ENCODE measurements at regions not wholly inside any gene's neighbourhood (a gene's known extent, or its start where the extent isn't known, plus 50 kb on each side); places are given as distances from the start of the nearest gene placed in this dataset.

DNA sequence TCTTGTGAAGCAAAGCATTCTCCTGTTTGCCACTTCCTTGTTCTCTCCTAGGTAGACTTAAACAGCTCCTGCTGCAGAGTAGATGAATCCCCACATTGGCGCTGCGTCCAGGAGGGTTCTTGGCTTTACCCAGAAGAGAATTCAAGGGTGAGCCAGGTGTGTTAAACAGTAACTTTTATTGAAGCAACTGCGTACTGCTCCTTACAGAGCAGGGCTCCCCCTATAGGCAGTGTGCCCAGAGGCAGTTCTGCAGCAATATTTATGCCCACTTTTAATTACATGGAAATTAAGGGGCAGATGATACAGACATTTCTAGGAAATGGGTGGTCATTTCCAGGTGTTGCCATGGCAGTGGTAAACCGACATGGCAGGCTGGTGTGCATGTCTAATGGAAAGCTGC, 987.6 kb upstream of the RBFOX1 start:
- Histone ChIP-seq H3K27ac (ENCODE audit: low read depth) (peak overlapping the region; percentile 83), H3K4me2 (no peak overlapping the region), H3K79me2 (replicated peaks; ENCODE audit: insufficient read depth) (no peaks in the 10 kb centered on the region), H3K4me3 (no peak overlapping the region), H3K4me1 (ENCODE audit: insufficient read depth) (peaks cover 5% of the 10 kb centered on the region; the same call in 1 of the 2 replicates), H3K27me3 (ENCODE audit: insufficient read depth) (no peaks in the 10 kb centered on the region), H3K9me2 (ENCODE audit: insufficient read depth) (peaks cover 9% of the 10 kb centered on the region), H4K20me1 (replicated peaks; ENCODE audit: insufficient read depth) (no peaks in the 10 kb centered on the region), H3K36me3 (ENCODE audit: insufficient read depth) (no peaks in the 10 kb centered on the region), H2AFZ (no peak overlapping the region), H3F3A (replicated peaks; ENCODE audit: low read depth) (peaks cover 8% of the 10 kb centered on the region; the same call in 1 of the 2 replicates)
- TF ChIP-seq NANOG (IDR thresholded peaks at IDR 0.05; ENCODE audit: borderline replicate concordance): no peak
- TF ChIP-seq, protein P1, sequence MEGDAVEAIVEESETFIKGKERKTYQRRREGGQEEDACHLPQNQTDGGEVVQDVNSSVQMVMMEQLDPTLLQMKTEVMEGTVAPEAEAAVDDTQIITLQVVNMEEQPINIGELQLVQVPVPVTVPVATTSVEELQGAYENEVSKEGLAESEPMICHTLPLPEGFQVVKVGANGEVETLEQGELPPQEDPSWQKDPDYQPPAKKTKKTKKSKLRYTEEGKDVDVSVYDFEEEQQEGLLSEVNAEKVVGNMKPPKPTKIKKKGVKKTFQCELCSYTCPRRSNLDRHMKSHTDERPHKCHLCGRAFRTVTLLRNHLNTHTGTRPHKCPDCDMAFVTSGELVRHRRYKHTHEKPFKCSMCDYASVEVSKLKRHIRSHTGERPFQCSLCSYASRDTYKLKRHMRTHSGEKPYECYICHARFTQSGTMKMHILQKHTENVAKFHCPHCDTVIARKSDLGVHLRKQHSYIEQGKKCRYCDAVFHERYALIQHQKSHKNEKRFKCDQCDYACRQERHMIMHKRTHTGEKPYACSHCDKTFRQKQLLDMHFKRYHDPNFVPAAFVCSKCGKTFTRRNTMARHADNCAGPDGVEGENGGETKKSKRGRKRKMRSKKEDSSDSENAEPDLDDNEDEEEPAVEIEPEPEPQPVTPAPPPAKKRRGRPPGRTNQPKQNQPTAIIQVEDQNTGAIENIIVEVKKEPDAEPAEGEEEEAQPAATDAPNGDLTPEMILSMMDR (conservative IDR thresholded peaks at IDR 0.05; ENCODE audit: low read depth in 2 of 2): peak; percentile 59
- Mint-ChIP-seq H3K27ac (0 out of 2 replicates have a peak overlapping the region, but pooled peaks have one; percentile 30), H3K27me3 (ENCODE audit: insufficient read depth, low read depth, poor library complexity) (peaks cover 4% of the 10 kb centered on the region), H3K36me3 (ENCODE audit: low read depth) (peaks cover 23% of the 10 kb centered on the region), H3K9me3 (peaks cover 19% of the 10 kb centered on the region), H3K4me3 (no peak overlapping the region), H3K4me1 (peaks cover 50% of the 10 kb centered on the region)
- ATAC-seq (no peak), DNase-seq (ENCODE audit: low spot score) (peak; percentile 27)

DNA sequence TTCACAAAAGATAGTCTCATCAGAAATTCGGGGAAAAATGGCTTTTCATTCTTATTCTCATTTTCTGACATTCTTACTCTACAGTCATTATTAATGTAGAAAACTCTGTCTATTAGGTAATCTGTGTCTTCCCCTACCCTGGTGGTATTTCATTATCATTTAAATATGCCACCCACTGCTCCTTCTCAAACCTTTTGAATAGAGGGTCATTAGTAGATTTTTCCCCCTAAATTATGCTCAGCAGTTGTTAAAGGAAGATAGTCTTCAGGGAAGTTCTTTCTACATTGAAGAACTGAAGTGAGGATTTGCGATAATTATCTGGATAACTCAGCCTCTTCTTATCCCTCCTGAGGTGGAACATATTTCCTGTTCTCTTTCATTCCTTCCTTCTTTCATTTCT, 989.5 kb upstream of the RBFOX1 start:
- TF ChIP-seq, protein P2, sequence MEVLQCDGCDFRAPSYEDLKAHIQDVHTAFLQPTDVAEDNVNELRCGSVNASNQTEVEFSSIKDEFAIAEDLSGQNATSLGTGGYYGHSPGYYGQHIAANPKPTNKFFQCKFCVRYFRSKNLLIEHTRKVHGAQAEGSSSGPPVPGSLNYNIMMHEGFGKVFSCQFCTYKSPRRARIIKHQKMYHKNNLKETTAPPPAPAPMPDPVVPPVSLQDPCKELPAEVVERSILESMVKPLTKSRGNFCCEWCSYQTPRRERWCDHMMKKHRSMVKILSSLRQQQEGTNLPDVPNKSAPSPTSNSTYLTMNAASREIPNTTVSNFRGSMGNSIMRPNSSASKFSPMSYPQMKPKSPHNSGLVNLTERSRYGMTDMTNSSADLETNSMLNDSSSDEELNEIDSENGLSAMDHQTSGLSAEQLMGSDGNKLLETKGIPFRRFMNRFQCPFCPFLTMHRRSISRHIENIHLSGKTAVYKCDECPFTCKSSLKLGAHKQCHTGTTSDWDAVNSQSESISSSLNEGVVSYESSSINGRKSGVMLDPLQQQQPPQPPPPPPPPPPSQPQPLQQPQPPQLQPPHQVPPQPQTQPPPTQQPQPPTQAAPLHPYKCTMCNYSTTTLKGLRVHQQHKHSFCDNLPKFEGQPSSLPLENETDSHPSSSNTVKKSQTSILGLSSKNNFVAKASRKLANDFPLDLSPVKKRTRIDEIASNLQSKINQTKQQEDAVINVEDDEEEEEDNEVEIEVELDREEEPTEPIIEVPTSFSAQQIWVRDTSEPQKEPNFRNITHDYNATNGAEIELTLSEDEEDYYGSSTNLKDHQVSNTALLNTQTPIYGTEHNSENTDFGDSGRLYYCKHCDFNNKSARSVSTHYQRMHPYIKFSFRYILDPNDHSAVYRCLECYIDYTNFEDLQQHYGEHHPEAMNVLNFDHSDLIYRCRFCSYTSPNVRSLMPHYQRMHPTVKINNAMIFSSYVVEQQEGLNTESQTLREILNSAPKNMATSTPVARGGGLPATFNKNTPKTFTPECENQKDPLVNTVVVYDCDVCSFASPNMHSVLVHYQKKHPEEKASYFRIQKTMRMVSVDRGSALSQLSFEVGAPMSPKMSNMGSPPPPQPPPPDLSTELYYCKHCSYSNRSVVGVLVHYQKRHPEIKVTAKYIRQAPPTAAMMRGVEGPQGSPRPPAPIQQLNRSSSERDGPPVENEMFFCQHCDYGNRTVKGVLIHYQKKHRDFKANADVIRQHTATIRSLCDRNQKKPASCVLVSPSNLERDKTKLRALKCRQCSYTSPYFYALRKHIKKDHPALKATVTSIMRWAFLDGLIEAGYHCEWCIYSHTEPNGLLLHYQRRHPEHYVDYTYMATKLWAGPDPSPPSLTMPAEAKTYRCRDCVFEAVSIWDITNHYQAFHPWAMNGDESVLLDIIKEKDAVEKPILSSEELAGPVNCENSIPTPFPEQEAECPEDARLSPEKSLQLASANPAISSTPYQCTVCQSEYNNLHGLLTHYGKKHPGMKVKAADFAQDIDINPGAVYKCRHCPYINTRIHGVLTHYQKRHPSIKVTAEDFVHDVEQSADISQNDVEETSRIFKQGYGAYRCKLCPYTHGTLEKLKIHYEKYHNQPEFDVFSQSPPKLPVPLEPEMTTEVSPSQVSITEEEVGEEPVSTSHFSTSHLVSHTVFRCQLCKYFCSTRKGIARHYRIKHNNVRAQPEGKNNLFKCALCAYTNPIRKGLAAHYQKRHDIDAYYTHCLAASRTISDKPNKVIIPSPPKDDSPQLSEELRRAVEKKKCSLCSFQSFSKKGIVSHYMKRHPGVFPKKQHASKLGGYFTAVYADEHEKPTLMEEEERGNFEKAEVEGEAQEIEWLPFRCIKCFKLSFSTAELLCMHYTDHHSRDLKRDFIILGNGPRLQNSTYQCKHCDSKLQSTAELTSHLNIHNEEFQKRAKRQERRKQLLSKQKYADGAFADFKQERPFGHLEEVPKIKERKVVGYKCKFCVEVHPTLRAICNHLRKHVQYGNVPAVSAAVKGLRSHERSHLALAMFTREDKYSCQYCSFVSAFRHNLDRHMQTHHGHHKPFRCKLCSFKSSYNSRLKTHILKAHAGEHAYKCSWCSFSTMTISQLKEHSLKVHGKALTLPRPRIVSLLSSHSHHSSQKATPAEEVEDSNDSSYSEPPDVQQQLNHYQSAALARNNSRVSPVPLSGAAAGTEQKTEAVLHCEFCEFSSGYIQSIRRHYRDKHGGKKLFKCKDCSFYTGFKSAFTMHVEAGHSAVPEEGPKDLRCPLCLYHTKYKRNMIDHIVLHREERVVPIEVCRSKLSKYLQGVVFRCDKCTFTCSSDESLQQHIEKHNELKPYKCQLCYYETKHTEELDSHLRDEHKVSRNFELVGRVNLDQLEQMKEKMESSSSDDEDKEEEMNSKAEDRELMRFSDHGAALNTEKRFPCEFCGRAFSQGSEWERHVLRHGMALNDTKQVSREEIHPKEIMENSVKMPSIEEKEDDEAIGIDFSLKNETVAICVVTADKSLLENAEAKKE (CRISPR knock-in tag; IDR thresholded peaks at IDR 0.05): peak; percentile 93
- TF ChIP-seq, protein P3, sequence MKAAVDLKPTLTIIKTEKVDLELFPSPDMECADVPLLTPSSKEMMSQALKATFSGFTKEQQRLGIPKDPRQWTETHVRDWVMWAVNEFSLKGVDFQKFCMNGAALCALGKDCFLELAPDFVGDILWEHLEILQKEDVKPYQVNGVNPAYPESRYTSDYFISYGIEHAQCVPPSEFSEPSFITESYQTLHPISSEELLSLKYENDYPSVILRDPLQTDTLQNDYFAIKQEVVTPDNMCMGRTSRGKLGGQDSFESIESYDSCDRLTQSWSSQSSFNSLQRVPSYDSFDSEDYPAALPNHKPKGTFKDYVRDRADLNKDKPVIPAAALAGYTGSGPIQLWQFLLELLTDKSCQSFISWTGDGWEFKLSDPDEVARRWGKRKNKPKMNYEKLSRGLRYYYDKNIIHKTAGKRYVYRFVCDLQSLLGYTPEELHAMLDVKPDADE (IDR thresholded peaks at IDR 0.05): no peak
- TF ChIP-seq NANOG (IDR thresholded peaks at IDR 0.05; ENCODE audit: borderline replicate concordance) (peak; percentile 82), EZH2 (IDR thresholded peaks at IDR 0.05; ENCODE audit: low read depth, unreplicated experiment) (no peak), CREB1 (CRISPR knock-in tag; IDR thresholded peaks at IDR 0.05; ENCODE audit: low read depth) (0 out of 2 replicates have a peak, but pooled peaks have one; percentile 41)
- TF ChIP-seq, protein P1 (conservative IDR thresholded peaks at IDR 0.05; ENCODE audit: low read depth in 2 of 2): no peak
- no peak overlapping the region for H2AFZ ChIP-seq
- Mint-ChIP-seq H3K9me3 (peaks cover 31% of the 10 kb centered on the region), H3K4me1 (peaks cover 50% of the 10 kb centered on the region), H3K36me3 (ENCODE audit: low read depth) (peaks cover 32% of the 10 kb centered on the region), H3K4me3 (no peak overlapping the region; the same call in 1 of the 3 replicates), H3K27me3 (ENCODE audit: insufficient read depth, low read depth, poor library complexity) (peaks cover 11% of the 10 kb centered on the region), H3K27ac (peak overlapping the region; percentile 64)
- peaks cover 5% of the 10 kb centered on the region; the same call in 1 of the 2 replicates for H3K4me1 ChIP-seq (ENCODE audit: insufficient read depth)
- peaks cover 9% of the 10 kb centered on the region for H3K9me2 ChIP-seq (ENCODE audit: insufficient read depth)
- H3K4me3 ChIP-seq: no peak overlapping the region
- ATAC-seq: peak; percentile 55
- no peaks in the 10 kb centered on the region for H3K36me3 ChIP-seq (ENCODE audit: insufficient read depth)
- H3K79me2 ChIP-seq (replicated peaks; ENCODE audit: insufficient read depth): no peaks in the 10 kb centered on the region
- H4K20me1 ChIP-seq (replicated peaks; ENCODE audit: insufficient read depth): no peaks in the 10 kb centered on the region
- DNase-seq (ENCODE audit: low spot score): peak; percentile 26
- no peaks in the 10 kb centered on the region for H3K27me3 ChIP-seq (ENCODE audit: insufficient read depth)
- peaks cover 8% of the 10 kb centered on the region; the same call in 1 of the 2 replicates for H3F3A ChIP-seq (replicated peaks; ENCODE audit: low read depth)
- peak overlapping the region; percentile 1; the same call in 1 of the 2 replicates for H3K4me2 ChIP-seq
- H3K27ac ChIP-seq (ENCODE audit: low read depth): peak overlapping the region; percentile 83
